ACC112 (cell line): ENCODE measurements at regions not wholly inside any gene's neighbourhood (a gene's known extent, or its start where the extent isn't known, plus 50 kb on each side); places are given as distances from the start of the nearest gene placed in this dataset.

Experiments
- H2AFZ ChIP-seq: fragments of 200-600 bp; sonication (generic); one replicate; pipeline ENCODE4 v1.6.0; 2017; ENCODE audit warnings: antibody characterized with exemption, low read length; ENCODE audit not compliant: unreplicated experiment
- H3K27ac ChIP-seq: fragments of 200-600 bp; sonication (generic); 2 replicates; pipeline ENCODE4 v1.5.1; 2014; ENCODE audit warnings: low read depth, mild to moderate bottlenecking, antibody characterized with exemption, low read length, moderate library complexity
- H3K27me3 ChIP-seq: fragments of 200-600 bp; sonication (generic); 2 replicates; pipeline ENCODE4 v1.6.1; 2014; ENCODE audit warnings: mild to moderate bottlenecking, antibody characterized with exemption, low read length, moderate library complexity, mixed read lengths; ENCODE audit not compliant: insufficient read depth
- H3K36me3 ChIP-seq: fragments of 200-600 bp; sonication (generic); 2 replicates; pipeline ENCODE4 v1.6.1; 2016; ENCODE audit warnings: mild to moderate bottlenecking, antibody characterized with exemption, low read length, moderate library complexity, mixed read lengths; ENCODE audit not compliant: insufficient read depth
- H3K4me1 ChIP-seq: fragments of 200-600 bp; sonication (generic); one replicate; pipeline ENCODE4 v1.6.1; 2016; ENCODE audit warnings: low read length, mixed read lengths; ENCODE audit not compliant: insufficient read depth, unreplicated experiment, control insufficient read depth
- H3K4me3 ChIP-seq: fragments of 200-600 bp; sonication (generic); 2 replicates; pipeline ENCODE4 v1.5.1; 2014; ENCODE audit warnings: mild to moderate bottlenecking, low read depth, low read length
- H3K79me2 ChIP-seq: fragments of 200-600 bp; sonication (generic); one replicate; pipeline ENCODE4 v1.6.0; 2016; ENCODE audit warnings: low read length; ENCODE audit not compliant: control insufficient read depth, unreplicated experiment, insufficient read depth

DNA sequence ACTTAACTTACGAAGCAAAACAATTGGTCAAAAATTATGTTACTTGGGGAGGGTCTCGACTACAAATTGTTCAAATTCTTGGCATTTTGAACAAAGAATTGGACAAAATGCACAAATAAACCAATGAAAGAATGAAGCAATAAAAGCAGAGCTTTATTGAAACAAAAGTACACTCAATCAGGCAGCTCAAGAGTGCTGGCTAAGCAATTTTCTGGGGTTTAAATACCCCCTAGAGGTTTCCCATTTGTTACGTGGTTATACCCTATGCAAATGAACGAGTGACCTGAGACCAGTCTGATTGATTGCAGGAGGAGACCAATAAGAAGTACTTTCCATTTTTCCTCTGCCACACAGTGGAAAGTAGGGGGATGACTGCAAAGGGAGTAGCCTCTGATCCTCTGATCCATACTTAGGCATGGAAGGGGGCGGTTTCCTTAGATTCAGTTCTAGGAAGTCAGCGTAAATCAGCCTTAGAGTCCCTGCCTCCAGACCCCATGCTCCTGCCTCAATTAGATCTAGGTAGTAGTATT lies 228.6 kb downstream of the EFNB2 start:
- H3K27ac ChIP-seq: no peak overlapping the region
- no peaks in the 10 kb centered on the region for H3K4me1 ChIP-seq
- H3K79me2 ChIP-seq: no peaks in the 10 kb centered on the region
- no peaks in the 10 kb centered on the region for H3K27me3 ChIP-seq
- H3K4me3 ChIP-seq: no peak overlapping the region
- no peaks in the 10 kb centered on the region for H3K36me3 ChIP-seq
- H2AFZ ChIP-seq: no peak overlapping the region

GRCh38 chr13:106302843-106303242 lies 232.6 kb downstream of the EFNB2 start:
- Histone ChIP-seq H3K36me3 (no peaks in the 10 kb centered on the region), H3K4me3 (no peak overlapping the region), H3K27me3 (no peaks in the 10 kb centered on the region), H2AFZ (no peak overlapping the region), H3K27ac (no peak overlapping the region), H3K79me2 (no peaks in the 10 kb centered on the region), H3K4me1 (no peaks in the 10 kb centered on the region)

DNA sequence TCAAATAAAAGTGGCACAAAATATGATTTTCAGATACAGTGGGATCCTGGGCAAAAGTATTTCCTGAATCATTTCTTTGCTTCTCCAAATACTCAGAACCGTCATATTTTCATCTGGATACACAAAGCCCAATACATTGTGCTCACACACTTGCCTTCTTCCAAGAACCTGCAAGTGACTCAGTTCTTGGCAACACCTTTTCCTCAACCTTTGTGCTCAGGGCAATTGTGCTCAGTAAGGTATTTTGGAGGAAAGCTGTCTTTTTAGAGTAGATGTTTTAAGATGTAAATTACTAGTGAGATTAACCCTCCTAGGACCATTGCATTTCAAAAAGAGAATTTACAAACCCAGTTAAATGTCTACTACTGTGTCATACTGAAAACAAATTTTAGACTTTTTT lies 233.5 kb downstream of the EFNB2 start:
- H3K27ac ChIP-seq: no peak overlapping the region
- no peaks in the 10 kb centered on the region for H3K4me1 ChIP-seq
- H3K79me2 ChIP-seq: no peaks in the 10 kb centered on the region

GRCh38 chr13:106299621-106300020 lies 235.8 kb downstream of the EFNB2 start:
- Histone ChIP-seq H3K27me3 (no peaks in the 10 kb centered on the region), H3K4me1 (no peaks in the 10 kb centered on the region), H3K36me3 (no peaks in the 10 kb centered on the region), H3K27ac (no peak overlapping the region), H3K4me3 (no peak overlapping the region), H2AFZ (no peak overlapping the region), H3K79me2 (no peaks in the 10 kb centered on the region)

More for the DNA sequence above, 233.5 kb downstream of the EFNB2 start:
- Histone ChIP-seq H2AFZ (no peak overlapping the region), H3K4me3 (no peak overlapping the region), H3K36me3 (no peaks in the 10 kb centered on the region), H3K27me3 (no peaks in the 10 kb centered on the region)

DNA sequence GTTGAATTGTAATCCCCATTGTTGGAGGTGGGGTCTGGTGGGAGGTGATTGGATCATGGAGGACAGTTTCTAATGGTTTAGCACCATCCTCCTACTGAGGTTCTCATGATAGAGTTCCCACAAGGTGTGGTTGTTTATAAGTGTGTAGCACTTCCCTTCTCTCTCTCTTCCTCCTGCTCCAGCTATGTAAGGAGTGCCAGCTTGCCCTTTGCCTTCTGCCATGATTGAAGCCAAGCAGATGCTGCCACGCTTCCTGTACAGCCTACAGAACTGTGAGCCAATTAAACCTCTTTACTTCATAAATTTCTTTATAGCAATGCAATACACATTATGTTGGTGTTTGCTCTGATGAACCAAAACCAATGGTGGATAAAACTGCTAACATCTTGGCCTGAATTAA lies 238.2 kb downstream of the EFNB2 start:
- H3K27me3 ChIP-seq: no peaks in the 10 kb centered on the region
- H2AFZ ChIP-seq: no peak overlapping the region
- H3K27ac ChIP-seq: no peak overlapping the region
- H3K36me3 ChIP-seq: no peaks in the 10 kb centered on the region
- H3K4me3 ChIP-seq: no peak overlapping the region
- no peaks in the 10 kb centered on the region for H3K4me1 ChIP-seq
- no peaks in the 10 kb centered on the region for H3K79me2 ChIP-seq

GRCh38 chr13:106296723-106297122 lies 238.7 kb downstream of the EFNB2 start:
- no peaks in the 10 kb centered on the region for H3K36me3 ChIP-seq
- H2AFZ ChIP-seq: no peak overlapping the region
- H3K79me2 ChIP-seq: no peaks in the 10 kb centered on the region
- H3K4me3 ChIP-seq: no peak overlapping the region
- H3K4me1 ChIP-seq: no peaks in the 10 kb centered on the region
- no peak overlapping the region for H3K27ac ChIP-seq
- no peaks in the 10 kb centered on the region for H3K27me3 ChIP-seq

DNA sequence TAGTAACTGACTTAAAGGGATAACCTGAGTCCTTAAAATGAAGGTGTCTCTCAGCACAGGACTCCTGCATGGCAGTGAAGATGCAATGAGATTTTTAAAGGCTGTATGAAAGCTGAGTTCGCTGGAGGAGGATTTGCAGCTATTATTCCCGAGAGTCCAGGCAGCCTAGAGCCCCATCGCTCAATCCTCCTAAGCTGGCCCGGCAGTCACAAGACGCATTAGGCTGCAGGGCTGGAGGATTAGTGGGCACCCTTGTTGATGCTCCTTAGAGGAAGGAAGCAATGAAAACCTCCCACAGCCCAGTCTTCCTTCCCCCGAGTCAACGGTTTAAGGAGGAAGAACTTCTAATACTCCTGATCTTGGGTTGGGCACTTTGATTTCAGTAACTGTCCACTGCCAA lies 239.5 kb downstream of the EFNB2 start:
- Histone ChIP-seq H2AFZ (no peak overlapping the region), H3K36me3 (no peaks in the 10 kb centered on the region), H3K4me1 (peaks cover 6% of the 10 kb centered on the region), H3K4me3 (no peak overlapping the region), H3K27me3 (no peaks in the 10 kb centered on the region), H3K79me2 (no peaks in the 10 kb centered on the region), H3K27ac (no peak overlapping the region)

GRCh38 chr13:106291006-106291405 lies 244.5 kb downstream of the EFNB2 start:
- Histone ChIP-seq H3K4me1 (peaks cover 8% of the 10 kb centered on the region), H3K79me2 (no peaks in the 10 kb centered on the region), H3K27me3 (no peaks in the 10 kb centered on the region), H2AFZ (no peak overlapping the region), H3K27ac (no peak overlapping the region), H3K36me3 (no peaks in the 10 kb centered on the region), H3K4me3 (no peak overlapping the region)

- Histone ChIP-seq H3K4me3 (no peak overlapping the region), H3K27me3 (no peaks in the 10 kb centered on the region), H3K27ac (no peak overlapping the region), H2AFZ (no peak overlapping the region), H3K36me3 (no peaks in the 10 kb centered on the region), H3K79me2 (no peaks in the 10 kb centered on the region), H3K4me1 (peaks cover 20% of the 10 kb centered on the region)
Observed at GRCh38 chr13:106287351-106287750, 248.1 kb downstream of the EFNB2 start.

GRCh38 chr13:106286811-106287210 lies 248.7 kb downstream of the EFNB2 start:
- no peaks in the 10 kb centered on the region for H3K27me3 ChIP-seq
- H3K4me3 ChIP-seq: no peak overlapping the region
- peaks cover 20% of the 10 kb centered on the region for H3K4me1 ChIP-seq
- H3K27ac ChIP-seq: no peak overlapping the region
- no peaks in the 10 kb centered on the region for H3K36me3 ChIP-seq
- no peak overlapping the region for H2AFZ ChIP-seq
- H3K79me2 ChIP-seq: no peaks in the 10 kb centered on the region

- peaks cover 12% of the 10 kb centered on the region for H3K4me1 ChIP-seq
- H3K36me3 ChIP-seq: no peaks in the 10 kb centered on the region
- no peak overlapping the region for H2AFZ ChIP-seq
- H3K4me3 ChIP-seq: no peak overlapping the region
- H3K27ac ChIP-seq: no peak overlapping the region
- no peaks in the 10 kb centered on the region for H3K27me3 ChIP-seq
- no peaks in the 10 kb centered on the region for H3K79me2 ChIP-seq
Observed at GRCh38 chr13:106284358-106284757, 251.1 kb downstream of the EFNB2 start.
